GM12878 (cell line): ENCODE measurements at regions not wholly inside any gene's neighbourhood (a gene's known extent, or its start where the extent isn't known, plus 50 kb on each side); places are given as distances from the start of the nearest gene placed in this dataset.

Source experiments
- ATAC-seq: fragments of 200-7000 bp; cut with Tn5 transposase; 3 replicates; pipeline ENCODE4 v1.9.1; 2020; ENCODE audit warnings: mild to moderate bottlenecking, moderate library complexity
- BruUV-seq: library from RNA; stranded (reverse); fragments of 400-500 nt; replicated peaks from 2 replicates; lab custom pipeline; 2021; lab: Mats Ljungman, UMichigan
- CTCF ChIA-PET: fragments of 300-600 bp; sonication (Branson Sonifier 250); formaldehyde crosslinking; extraction: SDS; loops from one replicate; lab custom pipeline; 2021; ENCODE audit warnings: inconsistent platforms; lab: Yijun Ruan, JAX
- POLR2A ChIA-PET: fragments of 350-600 bp; formaldehyde crosslinking; extraction: SDS; loops from one replicate; lab custom pipeline; 2021; ENCODE audit warnings: inconsistent platforms; lab: Charles Lee
- RAD21 ChIA-PET: fragments of 300-600 bp; sonication (Branson Sonifier 250); formaldehyde crosslinking; loops from one replicate; lab custom pipeline; 2023; ENCODE audit warnings: antibody characterized with exemption; ENCODE audit not compliant: unreplicated experiment; lab: Charles Lee
- SMC1A ChIA-PET: fragments of 300-600 bp; sonication (Branson Sonifier 250); formaldehyde crosslinking; loops from one replicate; lab custom pipeline; 2023; ENCODE audit not compliant: unreplicated experiment, uncharacterized antibody; lab: Charles Lee
- DNase-seq: peaks from one replicate; pipeline ENCODE4 v3.0.0-alpha.2; 2011; ENCODE audit warnings: low read depth, low spot score
- FAIRE-seq: peaks from 3 replicates; lab custom pipeline; 2011; peaks lifted over from hg19 to GRCh38; lab: Jason Lieb, UNC
- H2AFZ ChIP-seq: 2 replicates; pipeline ENCODE4 v1.6.0; 2011; ENCODE audit warnings: low read depth, low read length, control low read depth; ENCODE audit not compliant: control insufficient read depth
- H3K27ac ChIP-seq: 2 replicates; pipeline ENCODE4 v1.5.1; 2011; ENCODE audit warnings: control low read depth; ENCODE audit not compliant: control insufficient read depth, insufficient read depth
- H3K27me3 ChIP-seq, 2 experiments: replicated peaks in 1 of 2; 2 replicates each; pipeline versions ENCODE4 v1.6.0 to v1.6.1; 2011; ENCODE audit warnings: low read length in 1 of 2; ENCODE audit not compliant: control insufficient read depth in 2 of 2, insufficient read depth in 2 of 2
- H3K36me3 ChIP-seq, 2 experiments: 2 replicates each; pipeline ENCODE4 v1.5.1; 2011; ENCODE audit warnings: low read length in 1 of 2; ENCODE audit not compliant: control insufficient read depth in 2 of 2, insufficient read depth in 2 of 2
- H3K4me1 ChIP-seq: 2 replicates; pipeline ENCODE4 v1.6.1; 2011; ENCODE audit warnings: mild to moderate bottlenecking, low read length, moderate library complexity, mixed read lengths; ENCODE audit not compliant: control insufficient read depth, insufficient read depth
- H3K4me2 ChIP-seq: 2 replicates; pipeline ENCODE4 v1.6.0; 2011; ENCODE audit warnings: control low read depth; ENCODE audit not compliant: control insufficient read depth, insufficient read depth
- H3K4me3 ChIP-seq: fragments of 200-600 bp; sonication (generic); 2 replicates; pipeline ENCODE4 v1.5.1; 2016
- H3K79me2 ChIP-seq: 2 replicates; pipeline ENCODE4 v1.6.0; 2011; ENCODE audit warnings: low read length; ENCODE audit not compliant: control insufficient read depth, insufficient read depth
- H3K9ac ChIP-seq: 2 replicates; pipeline ENCODE4 v1.8.0; 2011; ENCODE audit warnings: low read length, control low read depth, mixed read lengths; ENCODE audit not compliant: control insufficient read depth, insufficient read depth
- H3K9me3 ChIP-seq: replicated peaks from 3 replicates; pipeline ENCODE4 v1.5.1; 2011; ENCODE audit warnings: mild to moderate bottlenecking, low read length; ENCODE audit not compliant: control insufficient read depth, insufficient read depth
- H4K20me1 ChIP-seq: 2 replicates; pipeline ENCODE4 v1.6.0; 2011; ENCODE audit not compliant: control insufficient read depth, insufficient read depth
- BMI1 ChIP-seq: fragments of 450-650 bp; IDR thresholded peaks from 2 replicates; pipeline ENCODE4 v1.6.1; 2016; ENCODE audit warnings: mild to moderate bottlenecking, moderate library complexity, borderline replicate concordance
- CHD4 ChIP-seq: fragments of 200-600 bp; sonication (generic); IDR thresholded peaks from 2 replicates; pipeline ENCODE4 v1.6.1; 2016; ENCODE audit warnings: mild to moderate bottlenecking
- ESRRA ChIP-seq: IDR thresholded peaks from 2 replicates; pipeline ENCODE4 v1.6.1; 2012; ENCODE audit warnings: mild to moderate bottlenecking, low read length, improper control_type of control experiment
- FOXM1 ChIP-seq: IDR thresholded peaks from 2 replicates; pipeline ENCODE4 v1.6.1; 2012; ENCODE audit warnings: low read depth, mild to moderate bottlenecking, inconsistent platforms, low read length, moderate library complexity
- KAT2A ChIP-seq: conservative IDR thresholded peaks from 2 replicates; pipeline ENCODE4 v1.6.1; 2011; ENCODE audit warnings: low read depth, low read length; ENCODE audit not compliant: control insufficient read depth
- MYB ChIP-seq: fragments of 150-350 bp; IDR thresholded peaks from 2 replicates; pipeline ENCODE4 v1.6.1; 2014; ENCODE audit warnings: mild to moderate bottlenecking, low read depth, low read length, borderline replicate concordance
- NBN ChIP-seq: fragments of 450-650 bp; IDR thresholded peaks from 2 replicates; pipeline ENCODE4 v1.6.1; 2016
- NRF1 ChIP-seq: conservative IDR thresholded peaks from 2 replicates; pipeline ENCODE4 v1.6.1; 2011; ENCODE audit warnings: mild to moderate bottlenecking, low read depth, low read length, improper control_type of control experiment
- PAX5 ChIP-seq: IDR thresholded peaks from 2 replicates; pipeline ENCODE4 v1.6.1; 2011; ENCODE audit warnings: low read depth, low read length, borderline replicate concordance
- POLR2A ChIP-seq: IDR thresholded peaks from 2 replicates; pipeline ENCODE4 v1.6.1; 2011; ENCODE audit warnings: low read depth, mild to moderate bottlenecking, low read length
- RCOR1 ChIP-seq: conservative IDR thresholded peaks from 2 replicates; pipeline ENCODE4 v1.6.1; 2012; ENCODE audit warnings: low read depth, low read length, improper control_type of control experiment
- RFX5 ChIP-seq: IDR thresholded peaks from 2 replicates; pipeline ENCODE4 v1.6.1; 2011; ENCODE audit warnings: low read depth, low read length, improper control_type of control experiment
- TCF7 ChIP-seq: IDR thresholded peaks from 2 replicates; pipeline ENCODE4 v1.6.1; 2014; ENCODE audit warnings: antibody characterized with exemption, borderline replicate concordance
- ZZZ3 ChIP-seq: IDR thresholded peaks from 2 replicates; pipeline ENCODE4 v1.6.1; 2011; ENCODE audit warnings: low read depth; ENCODE audit not compliant: control insufficient read depth, insufficient read length
- WGBS: methylation state at CpG from one replicate; pipeline ENCODE4 v1.1.6; 2016; ENCODE audit warnings: low lambda C conversion rate; ENCODE audit not compliant: insufficient replicate concordance, insufficient coverage; ENCODE audit errors: missing lambda C conversion rate; 5-methylcytosine and 5-hydroxymethylcytosine counted together
- in situ Hi-C: fragments of 300-500 bp; cut with MboI; formaldehyde crosslinking; loops from 9 replicates; pipeline ENCODE4 v1.14.3; 2018; ENCODE audit warnings: mixed read lengths
- intact Hi-C: fragments of 100-400 bp; cut with micrococcal nuclease; formaldehyde crosslinking; loops from one replicate; pipeline ENCODE4 v1.14.2; 2022; ENCODE audit not compliant: unreplicated experiment
- TF ChIP-seq, protein P1 (sequence below), 3 experiments: IDR thresholded peaks in 2 of 3; conservative IDR thresholded peaks in 1 of 3; 2 replicates each; pipeline ENCODE4 v1.5.1; 2011; ENCODE audit warnings: low read depth in 3 of 3, low read length in 3 of 3, mild to moderate bottlenecking in 3 of 3, control low read depth in 2 of 3, moderate library complexity in 2 of 3, inconsistent platforms in 1 of 3, mixed read lengths in 1 of 3; ENCODE audit not compliant: control insufficient read depth in 2 of 3, insufficient read depth in 1 of 3; ENCODE audit errors: extremely low read depth in 1 of 3
- TF ChIP-seq, protein P2 (sequence below): IDR thresholded peaks from 2 replicates; pipeline ENCODE4 v1.6.1; 2011; ENCODE audit warnings: low read depth, mild to moderate bottlenecking, low read length, moderate library complexity, borderline replicate concordance; ENCODE audit errors: extremely low read depth
- TF ChIP-seq, protein P3 (sequence below): IDR thresholded peaks from 2 replicates; pipeline ENCODE4 v1.6.1; 2011; ENCODE audit warnings: low read depth, low read length, improper control_type of control experiment, borderline replicate concordance

- Histone ChIP-seq H4K20me1 (no peaks in the 10 kb centered on the region), H3K4me1 (no peaks in the 10 kb centered on the region), H3K36me3 (no peaks in the 10 kb centered on the region), H2AFZ (no peak overlapping the region), H3K4me3 (no peak overlapping the region), H3K9me3 (no peaks in the 10 kb centered on the region), H3K4me2 (no peak overlapping the region), H3K27me3 (no peaks in the 10 kb centered on the region), H3K9ac (no peak overlapping the region), H3K27ac (no peak overlapping the region), H3K79me2 (no peaks in the 10 kb centered on the region)
- no TSS peak for BruUV-seq
- ATAC-seq, result no peak
- DNase-seq, result no peak
- CTCF ChIA-PET, result no interaction called here
- TF ChIP-seq RFX5 (no peak), KAT2A (no peak), CHD4 (no peak), MYB (no peak), NRF1 (no peak), POLR2A (no peak), ZZZ3 (no peak), TCF7 (no peak), NBN (no peak), BMI1 (no peak), FOXM1 (no peak), ESRRA (no peak), PAX5 (no peak), RCOR1 (no peak)
- TF ChIP-seq, protein P1, sequence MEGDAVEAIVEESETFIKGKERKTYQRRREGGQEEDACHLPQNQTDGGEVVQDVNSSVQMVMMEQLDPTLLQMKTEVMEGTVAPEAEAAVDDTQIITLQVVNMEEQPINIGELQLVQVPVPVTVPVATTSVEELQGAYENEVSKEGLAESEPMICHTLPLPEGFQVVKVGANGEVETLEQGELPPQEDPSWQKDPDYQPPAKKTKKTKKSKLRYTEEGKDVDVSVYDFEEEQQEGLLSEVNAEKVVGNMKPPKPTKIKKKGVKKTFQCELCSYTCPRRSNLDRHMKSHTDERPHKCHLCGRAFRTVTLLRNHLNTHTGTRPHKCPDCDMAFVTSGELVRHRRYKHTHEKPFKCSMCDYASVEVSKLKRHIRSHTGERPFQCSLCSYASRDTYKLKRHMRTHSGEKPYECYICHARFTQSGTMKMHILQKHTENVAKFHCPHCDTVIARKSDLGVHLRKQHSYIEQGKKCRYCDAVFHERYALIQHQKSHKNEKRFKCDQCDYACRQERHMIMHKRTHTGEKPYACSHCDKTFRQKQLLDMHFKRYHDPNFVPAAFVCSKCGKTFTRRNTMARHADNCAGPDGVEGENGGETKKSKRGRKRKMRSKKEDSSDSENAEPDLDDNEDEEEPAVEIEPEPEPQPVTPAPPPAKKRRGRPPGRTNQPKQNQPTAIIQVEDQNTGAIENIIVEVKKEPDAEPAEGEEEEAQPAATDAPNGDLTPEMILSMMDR (IDR thresholded peaks at IDR 0.05 in 2 of 3, conservative IDR thresholded peaks at IDR 0.05 in 1 of 3; ENCODE audit: control insufficient read depth in 2 of 3, extremely low read depth in 1 of 3, insufficient read depth in 1 of 3, low read depth in 3 of 3, low read length in 3 of 3), result no peak
- TF ChIP-seq, protein P2, sequence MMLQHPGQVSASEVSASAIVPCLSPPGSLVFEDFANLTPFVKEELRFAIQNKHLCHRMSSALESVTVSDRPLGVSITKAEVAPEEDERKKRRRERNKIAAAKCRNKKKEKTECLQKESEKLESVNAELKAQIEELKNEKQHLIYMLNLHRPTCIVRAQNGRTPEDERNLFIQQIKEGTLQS, result no peak
- TF ChIP-seq, protein P3, sequence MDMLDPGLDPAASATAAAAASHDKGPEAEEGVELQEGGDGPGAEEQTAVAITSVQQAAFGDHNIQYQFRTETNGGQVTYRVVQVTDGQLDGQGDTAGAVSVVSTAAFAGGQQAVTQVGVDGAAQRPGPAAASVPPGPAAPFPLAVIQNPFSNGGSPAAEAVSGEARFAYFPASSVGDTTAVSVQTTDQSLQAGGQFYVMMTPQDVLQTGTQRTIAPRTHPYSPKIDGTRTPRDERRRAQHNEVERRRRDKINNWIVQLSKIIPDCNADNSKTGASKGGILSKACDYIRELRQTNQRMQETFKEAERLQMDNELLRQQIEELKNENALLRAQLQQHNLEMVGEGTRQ, result no peak
- no peak for FAIRE-seq
- intact Hi-C loops, result no loop called here
- SMC1A ChIA-PET, result no interaction called here
- POLR2A ChIA-PET, result no interaction called here
- in situ Hi-C loops, result no loop called here
- 59% methylated on average over 2 of the region's 2 CpGs for whole genome bisulfite sequencing
- RAD21 ChIA-PET, result no interaction called here
These were observed 54.4 kb upstream of the RBM24 start for GRCh38 chr6:17226786-17227233.
